HCT116 (cell line): ENCODE measurements at regions not wholly inside any gene's neighbourhood (a gene's known extent, or its start where the extent isn't known, plus 50 kb on each side); places are given as distances from the start of the nearest gene placed in this dataset.

Source experiments
- ATAC-seq: fragments of 200-7000 bp; cut with Tn5 transposase; 2 replicates; pipeline ENCODE4 v1.9.1; 2020; ENCODE audit warnings: mild to moderate bottlenecking, moderate library complexity
- BruUV-seq: library from RNA; stranded (reverse); fragments of 400-500 nt; replicated peaks from 2 replicates; lab custom pipeline; 2021; lab: Mats Ljungman, UMichigan
- CTCF ChIA-PET: fragments of 300-600 bp; sonication (Branson Sonifier 250); formaldehyde crosslinking; loops from one replicate; lab custom pipeline; 2021; ENCODE audit warnings: antibody characterized with exemption; lab: Charles Lee
- POLR2A ChIA-PET: fragments of 300-600, 350-600 bp; sonication (Branson Sonifier 250); formaldehyde crosslinking; loops from one replicate; lab custom pipeline; 2021; ENCODE audit warnings: antibody characterized with exemption; lab: Charles Lee
- RAD21 ChIA-PET, 2 experiments: fragments of 300-600 bp; sonication (Branson Sonifier 250); formaldehyde crosslinking; loops; one replicate each; lab custom pipeline; 2023; ENCODE audit warnings: low total read pairs in 2 of 2; ENCODE audit not compliant: uncharacterized antibody in 2 of 2, unreplicated experiment in 2 of 2, low non-redundant PET in 1 of 2; lab: Charles Lee
- DNase-seq: peaks from one replicate; pipeline ENCODE4 v3.0.0-alpha.2; 2010; ENCODE audit warnings: low read depth, low spot score
- H2AFZ ChIP-seq: fragments of 200-600 bp; shearing (Covaris generic), sonication (generic); 2 replicates; pipeline ENCODE4 v1.6.1; 2017; ENCODE audit warnings: low read depth, mixed run types, mixed read lengths, antibody characterized with exemption, low read length; ENCODE audit not compliant: poor library complexity, severe bottlenecking
- H3K27ac ChIP-seq: 2 replicates; pipeline ENCODE4 v1.5.1; 2012; ENCODE audit warnings: low read depth, low read length
- H3K27me3 ChIP-seq: fragments of 200-600 bp; sonication (generic); 2 replicates; pipeline ENCODE4 v1.6.1; 2016; ENCODE audit warnings: mixed run types, low read length, mixed read lengths; ENCODE audit not compliant: insufficient read depth
- H3K36me3 ChIP-seq, 2 experiments: fragments of 200-500 bp in 1 of 2; fragments of 200-600 bp in 1 of 2; sonication (Bioruptor generic) in 1 of 2; sonication (generic) in 1 of 2; 2 replicates each; pipeline versions ENCODE4 v1.5.1 to v1.6.1; 2014 to 2016; ENCODE audit warnings: low read length in 2 of 2, inconsistent platforms in 1 of 2, mixed read lengths in 1 of 2, mixed run types in 1 of 2; ENCODE audit not compliant: insufficient read depth in 2 of 2, control insufficient read depth in 1 of 2
- H3K4me1 ChIP-seq, 2 experiments: fragments of 200-600 bp in 1 of 2; sonication (generic) in 1 of 2; 2 replicates each; pipeline versions ENCODE4 v1.5.1 to v1.6.1; 2012 to 2017; ENCODE audit warnings: low read length in 2 of 2, inconsistent platforms in 1 of 2, mild to moderate bottlenecking in 1 of 2, mixed read lengths in 1 of 2, mixed run types in 1 of 2, moderate library complexity in 1 of 2; ENCODE audit not compliant: insufficient read depth in 2 of 2, control insufficient read depth in 1 of 2
- H3K4me2 ChIP-seq: fragments of 200-600 bp; sonication (generic); 2 replicates; pipeline ENCODE4 v1.6.1; 2017; ENCODE audit warnings: mixed run types, low read length, mixed read lengths
- H3K4me3 ChIP-seq, 2 experiments: fragments of 200-600 bp in 1 of 2; sonication (generic) in 1 of 2; replicated peaks in 1 of 2; 2 replicates each; pipeline ENCODE4 v1.5.1; 2011 to 2016; ENCODE audit warnings: low read length in 2 of 2, control low read depth in 1 of 2, low read depth in 1 of 2, mild to moderate bottlenecking in 1 of 2, mixed read lengths in 1 of 2, mixed run types in 1 of 2
- H3K79me2 ChIP-seq: fragments of 200-600 bp; sonication (generic); 2 replicates; pipeline ENCODE4 v1.6.1; 2017; ENCODE audit warnings: mild to moderate bottlenecking, mixed run types, low read length, moderate library complexity, mixed read lengths; ENCODE audit not compliant: insufficient read depth
- H3K9ac ChIP-seq: fragments of 200-600 bp; sonication (generic); 2 replicates; pipeline ENCODE4 v1.6.1; 2016; ENCODE audit warnings: low read length, mixed read lengths
- H3K9me2 ChIP-seq: fragments of 200-600 bp; sonication (generic), shearing (Covaris generic); 2 replicates; pipeline ENCODE4 v1.6.1; 2017; ENCODE audit warnings: mixed run types, mild to moderate bottlenecking, moderate library complexity; ENCODE audit not compliant: insufficient read depth
- H3K9me3 ChIP-seq, 2 experiments: fragments of 200-500 bp in 1 of 2; fragments of 200-600 bp in 1 of 2; sonication (Bioruptor generic) in 1 of 2; sonication (generic) in 1 of 2; 2 replicates each; pipeline ENCODE4 v1.6.1; 2014 to 2017; ENCODE audit warnings: low read length in 2 of 2, mixed read lengths in 2 of 2, inconsistent platforms in 1 of 2, low read depth in 1 of 2, mild to moderate bottlenecking in 1 of 2, mixed run types in 1 of 2, moderate library complexity in 1 of 2; ENCODE audit not compliant: control insufficient read depth in 1 of 2, insufficient read depth in 1 of 2
- H4K20me1 ChIP-seq: fragments of 200-600 bp; sonication (generic), shearing (Covaris generic); 2 replicates; pipeline ENCODE4 v1.6.1; 2017; ENCODE audit warnings: mixed run types, mild to moderate bottlenecking, moderate library complexity; ENCODE audit not compliant: insufficient read depth
- EGR1 ChIP-seq: IDR thresholded peaks from 2 replicates; pipeline ENCODE4 v1.6.1; 2012; ENCODE audit warnings: low read depth
- ELF1 ChIP-seq: IDR thresholded peaks from 2 replicates; pipeline ENCODE4 v1.6.1; 2012; ENCODE audit warnings: low read depth, borderline replicate concordance
- EZH2phosphoT487 ChIP-seq: fragments of 200-600 bp; IDR thresholded peaks from 2 replicates; pipeline ENCODE4 v1.6.1; 2018; ENCODE audit warnings: antibody characterized with exemption, borderline replicate concordance
- FOSL1 ChIP-seq: IDR thresholded peaks from 2 replicates; pipeline ENCODE4 v1.6.1; 2012; ENCODE audit warnings: low read depth
- JUND ChIP-seq: IDR thresholded peaks from 2 replicates; pipeline ENCODE4 v1.6.1; 2012
- SIN3A ChIP-seq: IDR thresholded peaks from 2 replicates; pipeline ENCODE4 v1.6.1; 2012; ENCODE audit warnings: low read depth
- ZNF274 ChIP-seq: fragments of 200-500 bp; sonication (Bioruptor generic); IDR thresholded peaks from 2 replicates; pipeline ENCODE4 v1.6.1; 2014; ENCODE audit warnings: mild to moderate bottlenecking, low read depth, low read length, inconsistent platforms
- intact Hi-C: fragments of 100-400 bp; cut with micrococcal nuclease; formaldehyde crosslinking; loops from 2 replicates; pipeline ENCODE4 v1.10.0; 2022
- TF ChIP-seq, protein P1 (sequence below): IDR thresholded peaks from 2 replicates; pipeline ENCODE4 v1.6.1; 2012; ENCODE audit warnings: low read depth
- TF ChIP-seq, protein P2 (sequence below): IDR thresholded peaks from 2 replicates; pipeline ENCODE4 v1.6.1; 2012
- TF ChIP-seq, protein P3 (sequence below): IDR thresholded peaks from 2 replicates; pipeline ENCODE4 v1.6.1; 2012

DNA sequence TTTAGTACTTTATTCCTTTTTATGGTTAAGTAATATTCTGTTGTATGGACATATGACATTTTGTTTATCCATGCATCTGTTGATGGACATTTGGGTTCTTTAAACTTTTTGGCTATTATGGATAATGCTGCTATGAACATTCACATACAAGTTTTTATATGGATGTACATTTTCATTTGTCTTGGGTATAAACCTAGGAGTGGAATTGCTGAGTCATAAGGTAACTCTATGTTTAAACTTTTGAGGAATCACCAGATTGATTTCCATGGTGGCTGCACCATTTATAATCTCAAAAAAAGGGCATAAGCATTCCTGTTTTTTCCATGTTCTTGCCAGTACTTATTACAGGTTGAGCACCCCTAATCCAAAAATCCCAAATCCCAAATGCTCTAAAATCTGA is 90.3 kb upstream of the CRHR1 start:
- ChIA-PET RAD21 (no interaction called here), CTCF (no interaction called here), POLR2A (no interaction called here)
- intact Hi-C loops, result no loop called here
- no peak overlapping the region for H3K4me2 ChIP-seq
- H3K9me3 ChIP-seq, result no peaks in the 10 kb centered on the region
- no peaks in the 10 kb centered on the region for H4K20me1 ChIP-seq
- H3K36me3 ChIP-seq, result no peaks in the 10 kb centered on the region
- no peaks in the 10 kb centered on the region for H3K79me2 ChIP-seq
- H3K9me2 ChIP-seq, result no peaks in the 10 kb centered on the region
- H3K4me3 ChIP-seq, result no peak overlapping the region
- TF ChIP-seq, protein P1, sequence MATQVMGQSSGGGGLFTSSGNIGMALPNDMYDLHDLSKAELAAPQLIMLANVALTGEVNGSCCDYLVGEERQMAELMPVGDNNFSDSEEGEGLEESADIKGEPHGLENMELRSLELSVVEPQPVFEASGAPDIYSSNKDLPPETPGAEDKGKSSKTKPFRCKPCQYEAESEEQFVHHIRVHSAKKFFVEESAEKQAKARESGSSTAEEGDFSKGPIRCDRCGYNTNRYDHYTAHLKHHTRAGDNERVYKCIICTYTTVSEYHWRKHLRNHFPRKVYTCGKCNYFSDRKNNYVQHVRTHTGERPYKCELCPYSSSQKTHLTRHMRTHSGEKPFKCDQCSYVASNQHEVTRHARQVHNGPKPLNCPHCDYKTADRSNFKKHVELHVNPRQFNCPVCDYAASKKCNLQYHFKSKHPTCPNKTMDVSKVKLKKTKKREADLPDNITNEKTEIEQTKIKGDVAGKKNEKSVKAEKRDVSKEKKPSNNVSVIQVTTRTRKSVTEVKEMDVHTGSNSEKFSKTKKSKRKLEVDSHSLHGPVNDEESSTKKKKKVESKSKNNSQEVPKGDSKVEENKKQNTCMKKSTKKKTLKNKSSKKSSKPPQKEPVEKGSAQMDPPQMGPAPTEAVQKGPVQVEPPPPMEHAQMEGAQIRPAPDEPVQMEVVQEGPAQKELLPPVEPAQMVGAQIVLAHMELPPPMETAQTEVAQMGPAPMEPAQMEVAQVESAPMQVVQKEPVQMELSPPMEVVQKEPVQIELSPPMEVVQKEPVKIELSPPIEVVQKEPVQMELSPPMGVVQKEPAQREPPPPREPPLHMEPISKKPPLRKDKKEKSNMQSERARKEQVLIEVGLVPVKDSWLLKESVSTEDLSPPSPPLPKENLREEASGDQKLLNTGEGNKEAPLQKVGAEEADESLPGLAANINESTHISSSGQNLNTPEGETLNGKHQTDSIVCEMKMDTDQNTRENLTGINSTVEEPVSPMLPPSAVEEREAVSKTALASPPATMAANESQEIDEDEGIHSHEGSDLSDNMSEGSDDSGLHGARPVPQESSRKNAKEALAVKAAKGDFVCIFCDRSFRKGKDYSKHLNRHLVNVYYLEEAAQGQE, result no peak
- no peak for TF ChIP-seq ELF1
- no peak for TF ChIP-seq FOSL1
- TF ChIP-seq SIN3A, result no peak
- TF ChIP-seq, protein P2, sequence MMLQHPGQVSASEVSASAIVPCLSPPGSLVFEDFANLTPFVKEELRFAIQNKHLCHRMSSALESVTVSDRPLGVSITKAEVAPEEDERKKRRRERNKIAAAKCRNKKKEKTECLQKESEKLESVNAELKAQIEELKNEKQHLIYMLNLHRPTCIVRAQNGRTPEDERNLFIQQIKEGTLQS, result no peak
- TF ChIP-seq EZH2phosphoT487, result no peak
- no peak for TF ChIP-seq JUND
- TF ChIP-seq, protein P3, sequence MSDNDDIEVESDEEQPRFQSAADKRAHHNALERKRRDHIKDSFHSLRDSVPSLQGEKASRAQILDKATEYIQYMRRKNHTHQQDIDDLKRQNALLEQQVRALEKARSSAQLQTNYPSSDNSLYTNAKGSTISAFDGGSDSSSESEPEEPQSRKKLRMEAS, result no peak
- TF ChIP-seq ZNF274, result no peak
- TF ChIP-seq EGR1, result no peak
- H3K9ac ChIP-seq, result no peak overlapping the region
- no peak overlapping the region for H2AFZ ChIP-seq
- H3K27me3 ChIP-seq, result peaks cover 56% of the 10 kb centered on the region
- ATAC-seq, result no peak
- H3K4me1 ChIP-seq, result no peaks in the 10 kb centered on the region
- no TSS peak for BruUV-seq
- DNase-seq, result no peak
- no peak overlapping the region for H3K27ac ChIP-seq
